Spleen (tissue), 11 donors: ENCODE measurements at regions not wholly inside any gene's neighbourhood (a gene's known extent, or its start where the extent isn't known, plus 50 kb on each side); places are given as distances from the start of the nearest gene placed in this dataset.

Experiments used
- DNase-seq: peaks from one replicate; pipeline ENCODE4 v3.0.0-alpha.2; 2020
- H3K27ac ChIP-seq, 8 donors: fragments of 200-600 bp; sonication (generic) in 7 of 8; 1 replicate in 4 of 8; 2 replicates in 4 of 8; pipeline versions ENCODE4 v1.5.0 to v1.8.0; 2016 to 2021; ENCODE audit warnings: inconsistent platforms in 4 of 8, mild to moderate bottlenecking in 4 of 8, moderate library complexity in 1 of 8
- H3K27me3 ChIP-seq, 7 donors: fragments of 200-600 bp; sonication (generic) in 6 of 7; replicated peaks in 1 of 7; 1 replicate in 4 of 7; 2 replicates in 3 of 7; pipeline versions ENCODE4 v1.5.0 to v1.8.0; 2016 to 2021; ENCODE audit warnings: inconsistent platforms in 3 of 7, mild to moderate bottlenecking in 1 of 7
- H3K36me3 ChIP-seq, 6 donors: fragments of 200-600 bp; sonication (generic) in 5 of 6; 1 replicate in 4 of 6; 2 replicates in 2 of 6; pipeline versions ENCODE4 v1.5.0 to v1.8.0; 2016 to 2021; ENCODE audit warnings: inconsistent platforms in 2 of 6
- H3K4me1 ChIP-seq, 6 donors: fragments of 200-600 bp; sonication (generic) in 5 of 6; 1 replicate in 3 of 6; 2 replicates in 3 of 6; pipeline versions ENCODE4 v1.5.0 to v1.8.0; 2016 to 2021; ENCODE audit warnings: inconsistent platforms in 3 of 6
- H3K4me3 ChIP-seq, 8 donors: fragments of 200-600 bp; sonication (generic) in 7 of 8; 1 replicate in 4 of 8; 2 replicates in 4 of 8; pipeline versions ENCODE4 v1.5.0 to v1.8.0; 2016 to 2021; ENCODE audit warnings: inconsistent platforms in 4 of 8, mild to moderate bottlenecking in 4 of 8, moderate library complexity in 2 of 8
- H3K9me3 ChIP-seq, 8 donors: fragments of 200-600 bp; sonication (generic) in 7 of 8; 1 replicate in 4 of 8; 2 replicates in 4 of 8; pipeline versions ENCODE4 v1.5.0 to v1.8.0; 2016 to 2021; ENCODE audit warnings: inconsistent platforms in 4 of 8
- POLR2A ChIP-seq, 3 donors: fragments of 450-650 bp; IDR thresholded peaks; one replicate each; pipeline ENCODE4 v1.5.1; 2017; ENCODE audit warnings: antibody characterized with exemption in 3 of 3, mild to moderate bottlenecking in 1 of 3
- POLR2AphosphoS5 ChIP-seq, 3 donors: sonication (generic); formaldehyde crosslinking; IDR thresholded peaks; one replicate each; pipeline ENCODE4 v1.5.1; 2017; ENCODE audit warnings: antibody characterized with exemption in 3 of 3
- WGBS, 5 donors: extraction: QIAGEN DNeasy Blood & Tissue Kit in 3 of 5; methylation state at CpG; one replicate each; pipeline versions ENCODE4 v1.1.5 to v1.1.7; 2013 to 2018; 5-methylcytosine and 5-hydroxymethylcytosine counted together
- intact Hi-C: fragments of 100-400 bp; cut with DNase I; formaldehyde crosslinking; loops from one replicate; pipeline ENCODE4 v1.15.0; 2023; ENCODE audit warnings: low total_unique reads
- TF ChIP-seq, protein P1 (sequence below), 11 experiments: fragments of 200-600 bp in 7 of 11; fragments of 450-650 bp in 4 of 11; sonication (generic) in 4 of 11; IDR thresholded peaks in 8 of 11; conservative IDR thresholded peaks in 3 of 11; 1 replicate in 7 of 11; 2 replicates in 4 of 11; pipeline versions ENCODE4 v1.4.0 to v1.8.0; 2016 to 2021; ENCODE audit warnings: antibody characterized with exemption in 11 of 11, inconsistent platforms in 4 of 11, mild to moderate bottlenecking in 1 of 11
- donor health status: healthy with polysubstance abuse.
- donor health status: DM: no; HTN: no; CAD: no; lungs with moderate emphysema.
- donor health status: DM: no; HTN: no; CAD: no.
- donor health status: Bipolar disorder and iron deficiency.
- donor health status: healthy.
- donor health status: DM: no; HTN: no; CAD: no.
- donor health status: DM: yes; HTN: yes; CAD: no.

DNA sequence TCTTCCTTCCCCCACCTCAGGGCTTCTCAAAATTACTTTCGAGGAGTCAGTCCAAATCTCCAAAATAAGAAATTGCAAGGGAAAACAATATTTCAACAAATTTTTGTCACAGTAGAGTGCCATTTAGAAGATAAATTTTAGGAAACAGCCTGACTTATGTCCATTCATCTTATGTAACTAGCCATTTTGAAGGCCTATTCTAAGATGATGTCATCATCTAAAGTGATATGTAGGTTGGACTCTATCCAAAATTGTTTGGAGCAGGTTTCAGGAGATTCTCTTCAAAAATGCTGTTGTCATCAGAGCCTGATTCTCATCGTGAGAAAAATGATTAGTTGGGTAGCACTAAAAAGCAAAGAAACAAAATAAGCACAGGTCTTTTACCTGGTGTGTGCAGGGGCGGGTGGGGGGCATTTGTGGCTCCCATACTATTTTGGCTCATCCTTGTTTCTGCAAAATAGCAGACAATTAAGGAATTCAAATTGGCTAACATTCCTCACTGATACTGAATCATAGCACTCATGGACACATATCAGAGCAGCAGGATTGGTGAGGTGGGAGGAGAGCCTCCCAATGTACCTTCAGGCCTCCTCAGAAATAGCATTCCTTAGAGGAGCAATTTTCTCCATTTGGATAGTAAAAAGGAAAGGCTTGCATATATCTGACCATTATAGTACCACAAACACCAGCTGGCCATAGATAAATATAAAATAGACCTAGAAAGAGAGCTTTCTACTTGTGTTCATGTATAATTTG, 360.9 kb upstream of the NAV3 start:
- TF ChIP-seq, protein P1, sequence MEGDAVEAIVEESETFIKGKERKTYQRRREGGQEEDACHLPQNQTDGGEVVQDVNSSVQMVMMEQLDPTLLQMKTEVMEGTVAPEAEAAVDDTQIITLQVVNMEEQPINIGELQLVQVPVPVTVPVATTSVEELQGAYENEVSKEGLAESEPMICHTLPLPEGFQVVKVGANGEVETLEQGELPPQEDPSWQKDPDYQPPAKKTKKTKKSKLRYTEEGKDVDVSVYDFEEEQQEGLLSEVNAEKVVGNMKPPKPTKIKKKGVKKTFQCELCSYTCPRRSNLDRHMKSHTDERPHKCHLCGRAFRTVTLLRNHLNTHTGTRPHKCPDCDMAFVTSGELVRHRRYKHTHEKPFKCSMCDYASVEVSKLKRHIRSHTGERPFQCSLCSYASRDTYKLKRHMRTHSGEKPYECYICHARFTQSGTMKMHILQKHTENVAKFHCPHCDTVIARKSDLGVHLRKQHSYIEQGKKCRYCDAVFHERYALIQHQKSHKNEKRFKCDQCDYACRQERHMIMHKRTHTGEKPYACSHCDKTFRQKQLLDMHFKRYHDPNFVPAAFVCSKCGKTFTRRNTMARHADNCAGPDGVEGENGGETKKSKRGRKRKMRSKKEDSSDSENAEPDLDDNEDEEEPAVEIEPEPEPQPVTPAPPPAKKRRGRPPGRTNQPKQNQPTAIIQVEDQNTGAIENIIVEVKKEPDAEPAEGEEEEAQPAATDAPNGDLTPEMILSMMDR (IDR thresholded peaks at IDR 0.05 in 8 of 11, conservative IDR thresholded peaks at IDR 0.05 in 3 of 11) = no peak
- H3K36me3 ChIP-seq = no peaks in the 10 kb centered on the region
- no peaks in the 10 kb centered on the region for H3K4me1 ChIP-seq
- 71 to 86% (median 73%) methylated on average over 3 of the region's 3 CpGs for WGBS, 5 donors
- no peaks in the 10 kb centered on the region for H3K27me3 ChIP-seq
- H3K4me3 ChIP-seq = no peak overlapping the region
- no peak overlapping the region for H3K27ac ChIP-seq
- intact Hi-C loops = no loop called here
- peaks cover 0 to 8% (median 0%) of the 10 kb centered on the region in 8 donors for H3K9me3 ChIP-seq
- no peak for DNase-seq

DNA sequence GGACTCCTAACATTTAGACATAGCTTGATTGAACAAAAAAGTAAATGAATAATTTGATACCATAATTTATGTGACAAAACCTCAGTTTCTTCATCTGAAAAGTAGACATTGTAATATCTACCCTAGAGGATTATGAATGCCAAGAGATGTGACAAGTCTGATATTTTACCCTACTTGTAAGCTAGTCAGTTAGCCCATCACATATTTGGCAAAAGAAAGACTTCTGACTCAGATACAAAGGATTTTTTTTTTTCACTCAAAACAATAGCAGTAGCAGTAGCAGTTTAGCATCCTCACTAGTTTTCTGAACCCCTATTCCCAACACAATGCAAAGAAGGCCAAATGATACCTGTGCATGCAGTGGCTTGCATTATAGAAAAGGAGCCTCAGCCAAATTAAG, 377.3 kb upstream of the E2F7 start:
- intact Hi-C loops = no loop called here
- peaks cover 0 to 3% (median 0%) of the 10 kb centered on the region in 8 donors for H3K9me3 ChIP-seq
- TF ChIP-seq, protein P1 (IDR thresholded peaks at IDR 0.05 in 8 of 11, conservative IDR thresholded peaks at IDR 0.05 in 3 of 11) = no peak
- no peak overlapping the region for H3K27ac ChIP-seq
- no peaks in the 10 kb centered on the region for H3K4me1 ChIP-seq
- H3K36me3 ChIP-seq = no peaks in the 10 kb centered on the region
- no peak for DNase-seq
- no peak overlapping the region for H3K4me3 ChIP-seq
- no peaks in the 10 kb centered on the region for H3K27me3 ChIP-seq

DNA sequence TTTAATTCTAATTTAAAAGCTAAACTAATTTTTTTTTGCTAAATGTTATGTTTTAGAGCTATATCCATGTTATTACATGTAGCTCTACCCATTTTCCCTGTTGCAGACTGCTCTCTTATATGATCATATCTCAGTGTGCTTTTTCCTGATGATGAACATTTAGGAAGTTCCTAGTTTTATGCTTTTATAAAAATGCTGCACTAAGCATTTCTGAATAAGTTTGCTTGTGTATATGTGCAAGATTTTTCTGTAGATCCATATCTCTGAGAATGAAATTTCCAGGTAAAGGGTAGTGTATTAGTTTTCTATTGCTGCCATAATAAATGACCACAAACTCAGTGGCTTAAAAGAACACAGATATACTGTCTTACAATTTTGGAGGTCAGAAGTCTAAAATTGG, 374.4 kb upstream of the E2F7 start:
- Histone ChIP-seq H3K27me3 (no peaks in the 10 kb centered on the region), H3K27ac (no peak overlapping the region), H3K4me1 (no peaks in the 10 kb centered on the region), H3K9me3 (no peaks in the 10 kb centered on the region), H3K4me3 (no peak overlapping the region), H3K36me3 (no peaks in the 10 kb centered on the region)
- no peak for DNase-seq
- intact Hi-C loops = no loop called here
- TF ChIP-seq POLR2AphosphoS5 (IDR thresholded peaks at IDR 0.05) (no peak), POLR2A (IDR thresholded peaks at IDR 0.05) (no peak)
- TF ChIP-seq, protein P1 (IDR thresholded peaks at IDR 0.05 in 8 of 11, conservative IDR thresholded peaks at IDR 0.05 in 3 of 11) = no peak

DNA sequence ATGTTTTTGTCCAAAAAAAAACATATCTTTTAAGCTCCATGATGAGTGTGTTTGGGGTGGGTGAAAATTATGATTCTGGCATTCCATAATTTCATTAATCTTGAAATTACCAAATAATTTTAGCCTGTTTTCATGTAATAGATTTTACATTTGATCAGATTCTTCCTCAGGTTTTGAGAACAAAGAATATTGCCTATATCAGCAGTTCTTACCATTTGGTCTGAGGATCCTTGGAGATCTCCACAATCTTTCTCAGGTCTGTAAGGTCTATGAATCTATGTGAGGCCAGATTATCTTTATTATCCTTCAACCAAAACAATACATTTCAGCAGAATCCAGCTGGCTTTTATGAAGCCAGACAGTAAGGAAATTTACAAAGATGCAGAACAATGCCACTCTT, 373.3 kb upstream of the E2F7 start:
- no peaks in the 10 kb centered on the region for H3K4me1 ChIP-seq
- no peak overlapping the region for H3K27ac ChIP-seq
- TF ChIP-seq POLR2AphosphoS5 (IDR thresholded peaks at IDR 0.05) = no peak
- TF ChIP-seq POLR2A (IDR thresholded peaks at IDR 0.05) = no peak
- TF ChIP-seq, protein P1 (IDR thresholded peaks at IDR 0.05 in 8 of 11, conservative IDR thresholded peaks at IDR 0.05 in 3 of 11) = no peak
- no peak for DNase-seq
- no peak overlapping the region for H3K4me3 ChIP-seq
- H3K9me3 ChIP-seq = no peaks in the 10 kb centered on the region
- intact Hi-C loops = no loop called here
- no peaks in the 10 kb centered on the region for H3K27me3 ChIP-seq
- H3K36me3 ChIP-seq = no peaks in the 10 kb centered on the region
